ENCODE measurements at regions not wholly inside any gene's neighbourhood (a gene's known extent, or its start where the extent isn't known, plus 50 kb on each side); places are given as distances from the start of the nearest gene placed in this dataset.
"Not testable (repeated sequence)": the region's sequence is repeated elsewhere in the genome, so short reads cannot be mapped to it uniquely, and the experiment has no call there.

- Histone ChIP-seq H3F3A (ENCODE audit: insufficient read depth, low read depth) (no peaks in the 10 kb centered on the region), H3K27ac (no peak overlapping the region), H3K9me3 (ENCODE audit: insufficient read depth, low read depth) (no peaks in the 10 kb centered on the region), H3K36me3 (ENCODE audit: low read depth) (no peaks in the 10 kb centered on the region), H3K9me2 (ENCODE audit: insufficient read depth) (no peaks in the 10 kb centered on the region), H3K27me3 (ENCODE audit: insufficient read depth, low read depth) (no peaks in the 10 kb centered on the region), H4K20me1 (ENCODE audit: insufficient read depth) (no peaks in the 10 kb centered on the region), H3K4me2 (no peak overlapping the region), H3K4me3 (no peak overlapping the region), H2AFZ (no peak overlapping the region), H3K4me1 (replicated peaks; ENCODE audit: insufficient read depth) (no peaks in the 10 kb centered on the region), H3K79me2 (ENCODE audit: low read depth) (no peaks in the 10 kb centered on the region)
- CTCF ChIA-PET, result no interaction called here
- no peak for DNase-seq
- TF ChIP-seq, protein P1, sequence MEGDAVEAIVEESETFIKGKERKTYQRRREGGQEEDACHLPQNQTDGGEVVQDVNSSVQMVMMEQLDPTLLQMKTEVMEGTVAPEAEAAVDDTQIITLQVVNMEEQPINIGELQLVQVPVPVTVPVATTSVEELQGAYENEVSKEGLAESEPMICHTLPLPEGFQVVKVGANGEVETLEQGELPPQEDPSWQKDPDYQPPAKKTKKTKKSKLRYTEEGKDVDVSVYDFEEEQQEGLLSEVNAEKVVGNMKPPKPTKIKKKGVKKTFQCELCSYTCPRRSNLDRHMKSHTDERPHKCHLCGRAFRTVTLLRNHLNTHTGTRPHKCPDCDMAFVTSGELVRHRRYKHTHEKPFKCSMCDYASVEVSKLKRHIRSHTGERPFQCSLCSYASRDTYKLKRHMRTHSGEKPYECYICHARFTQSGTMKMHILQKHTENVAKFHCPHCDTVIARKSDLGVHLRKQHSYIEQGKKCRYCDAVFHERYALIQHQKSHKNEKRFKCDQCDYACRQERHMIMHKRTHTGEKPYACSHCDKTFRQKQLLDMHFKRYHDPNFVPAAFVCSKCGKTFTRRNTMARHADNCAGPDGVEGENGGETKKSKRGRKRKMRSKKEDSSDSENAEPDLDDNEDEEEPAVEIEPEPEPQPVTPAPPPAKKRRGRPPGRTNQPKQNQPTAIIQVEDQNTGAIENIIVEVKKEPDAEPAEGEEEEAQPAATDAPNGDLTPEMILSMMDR (conservative IDR thresholded peaks at IDR 0.05), result no peak
- no peak for TF ChIP-seq EZH2 (IDR thresholded peaks at IDR 0.05; ENCODE audit: low read depth)
- intact Hi-C loops (cut with micrococcal nuclease; ENCODE audit: unreplicated experiment), result no loop called here
- POLR2A ChIA-PET (ENCODE audit: unreplicated experiment), result no interaction called here
- BruUV-seq (replicated peaks), result no TSS peak
These were observed 80.7 kb upstream of the CD28 start for GRCh38 chr2:203625701-203626100.

DNA sequence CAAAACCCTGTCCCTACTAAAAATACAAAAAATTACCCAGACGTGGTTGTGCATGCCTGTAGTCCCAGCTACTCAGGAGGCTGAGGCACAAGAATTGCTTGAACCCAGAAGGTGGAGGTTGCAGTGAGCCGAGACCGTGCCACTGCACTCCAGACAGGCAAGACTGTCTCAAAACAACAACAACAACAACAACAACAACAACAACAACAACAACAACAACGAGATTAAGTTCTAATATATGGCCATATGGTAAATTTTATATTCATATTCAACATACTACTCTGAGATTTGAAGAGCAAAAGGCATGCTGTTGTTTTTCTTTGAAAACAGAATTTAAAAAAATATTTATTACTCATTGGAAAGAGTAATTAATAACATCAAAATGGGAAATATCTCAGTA is 80.2 kb upstream of the CD28 start:
- H3F3A ChIP-seq (ENCODE audit: insufficient read depth, low read depth); H3K9me2 ChIP-seq (ENCODE audit: insufficient read depth); BruUV-seq (replicated peaks); H3K4me2 ChIP-seq; intact Hi-C loops (cut with micrococcal nuclease; ENCODE audit: unreplicated experiment); H3K4me3 ChIP-seq; H3K27me3 ChIP-seq (ENCODE audit: insufficient read depth, low read depth); H2AFZ ChIP-seq; CTCF ChIA-PET; H3K9me3 ChIP-seq (ENCODE audit: insufficient read depth, low read depth); POLR2A ChIA-PET (ENCODE audit: unreplicated experiment); H3K4me1 ChIP-seq (replicated peaks; ENCODE audit: insufficient read depth); H3K27ac ChIP-seq; H4K20me1 ChIP-seq (ENCODE audit: insufficient read depth); H3K36me3 ChIP-seq (ENCODE audit: low read depth); H3K79me2 ChIP-seq (ENCODE audit: low read depth); DNase-seq: not testable (repeated sequence)

GRCh38 chr2:203626952-203627681 is 79.3 kb upstream of the CD28 start:
- no peak for DNase-seq
- intact Hi-C loops (cut with micrococcal nuclease; ENCODE audit: unreplicated experiment), result no loop called here
- no TSS peak for BruUV-seq (replicated peaks)
- H3K79me2 ChIP-seq (ENCODE audit: low read depth), result no peaks in the 10 kb centered on the region
- no peaks in the 10 kb centered on the region for H4K20me1 ChIP-seq (ENCODE audit: insufficient read depth)
- H3K4me1 ChIP-seq (replicated peaks; ENCODE audit: insufficient read depth), result no peaks in the 10 kb centered on the region
- H3K9me2 ChIP-seq (ENCODE audit: insufficient read depth), result no peaks in the 10 kb centered on the region
- no peak overlapping the region for H3K27ac ChIP-seq
- H3K9me3 ChIP-seq (ENCODE audit: insufficient read depth, low read depth), result no peaks in the 10 kb centered on the region
- ChIA-PET POLR2A (ENCODE audit: unreplicated experiment) (no interaction called here), CTCF (no interaction called here)
- H3K36me3 ChIP-seq (ENCODE audit: low read depth), result no peaks in the 10 kb centered on the region
- no peak overlapping the region for H3K4me2 ChIP-seq
- H3K27me3 ChIP-seq (ENCODE audit: insufficient read depth, low read depth), result no peaks in the 10 kb centered on the region
- no peaks in the 10 kb centered on the region for H3F3A ChIP-seq (ENCODE audit: insufficient read depth, low read depth)
- no peak for TF ChIP-seq EZH2 (IDR thresholded peaks at IDR 0.05; ENCODE audit: low read depth)
- TF ChIP-seq, protein P1 (conservative IDR thresholded peaks at IDR 0.05), result no peak
- H2AFZ ChIP-seq, result no peak overlapping the region
- no peak overlapping the region for H3K4me3 ChIP-seq

DNA sequence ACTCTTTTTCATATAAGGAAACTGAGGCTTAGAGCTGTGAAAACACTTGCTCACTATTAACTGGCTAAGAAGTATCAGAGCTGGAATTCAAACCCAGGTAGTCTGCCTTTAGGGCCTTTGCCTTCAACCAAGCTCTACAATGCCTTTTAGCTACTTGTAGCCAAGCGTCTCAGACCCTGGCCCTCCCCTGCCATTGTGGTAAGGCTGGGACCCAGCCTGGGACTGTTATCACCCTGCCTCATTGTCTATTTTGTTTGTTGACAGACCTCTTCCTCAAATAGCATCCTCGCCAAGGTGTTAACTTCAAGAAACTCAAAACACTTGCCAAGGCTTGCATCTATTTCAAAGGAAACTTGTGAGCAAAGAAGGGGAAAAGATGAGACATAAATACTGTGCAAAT is 76.7 kb upstream of the CD28 start:
- no peaks in the 10 kb centered on the region for H4K20me1 ChIP-seq (ENCODE audit: insufficient read depth)
- intact Hi-C loops (cut with micrococcal nuclease; ENCODE audit: unreplicated experiment), result no loop called here
- H3K4me3 ChIP-seq, result no peak overlapping the region
- H3K79me2 ChIP-seq (ENCODE audit: low read depth), result no peaks in the 10 kb centered on the region
- H3F3A ChIP-seq (ENCODE audit: insufficient read depth, low read depth), result no peaks in the 10 kb centered on the region
- H3K4me1 ChIP-seq (replicated peaks; ENCODE audit: insufficient read depth), result no peaks in the 10 kb centered on the region
- no peak overlapping the region for H2AFZ ChIP-seq
- H3K9me3 ChIP-seq (ENCODE audit: insufficient read depth, low read depth), result no peaks in the 10 kb centered on the region
- TF ChIP-seq, protein P1 (conservative IDR thresholded peaks at IDR 0.05), result no peak
- no peak for TF ChIP-seq EZH2 (IDR thresholded peaks at IDR 0.05; ENCODE audit: low read depth)
- H3K9me2 ChIP-seq (ENCODE audit: insufficient read depth), result no peaks in the 10 kb centered on the region
- no peaks in the 10 kb centered on the region for H3K36me3 ChIP-seq (ENCODE audit: low read depth)
- ChIA-PET POLR2A (ENCODE audit: unreplicated experiment) (no interaction called here), CTCF (no interaction called here)
- H3K4me2 ChIP-seq, result no peak overlapping the region
- DNase-seq, result no peak
- BruUV-seq (replicated peaks), result no TSS peak
- H3K27me3 ChIP-seq (ENCODE audit: insufficient read depth, low read depth), result no peaks in the 10 kb centered on the region
- H3K27ac ChIP-seq, result no peak overlapping the region

Data from PC-9 (cell line).